MCF 10A (cell line): ENCODE measurements at regions not wholly inside any gene's neighbourhood (a gene's known extent, or its start where the extent isn't known, plus 50 kb on each side); places are given as distances from the start of the nearest gene placed in this dataset.

Source experiments
- BruUV-seq: library from RNA; stranded (reverse); fragments of 400-500 nt; replicated peaks from 2 replicates; lab custom pipeline; 2021; lab: Mats Ljungman, UMichigan
- CTCF ChIA-PET: fragments of 300-600 bp; sonication (Branson Sonifier 250); formaldehyde crosslinking; extraction: SDS; loops from one replicate; lab custom pipeline; 2021; ENCODE audit warnings: antibody characterized with exemption, inconsistent platforms; lab: Yijun Ruan, JAX
- POLR2A ChIA-PET: fragments of 300-600, 350-650 bp; sonication (Branson Sonifier 250); formaldehyde crosslinking; extraction: SDS; loops from one replicate; lab custom pipeline; 2020; ENCODE audit warnings: antibody characterized with exemption, inconsistent platforms; lab: Yijun Ruan, JAX
- DNase-seq: peaks from one replicate; pipeline ENCODE4 v3.0.0-alpha.2; 2018; ENCODE audit not compliant: unreplicated experiment
- H3K27ac Mint-ChIP-seq: one replicate; pipeline ENCODE4 v1.8.0; 2022; ENCODE audit warnings: mild to moderate bottlenecking, low read depth, mixed read lengths; ENCODE audit not compliant: unreplicated experiment
- H3K27me3 Mint-ChIP-seq: one replicate; pipeline ENCODE4 v1.8.0; 2022; ENCODE audit warnings: mixed read lengths; ENCODE audit not compliant: insufficient read depth, unreplicated experiment
- H3K36me3 Mint-ChIP-seq: one replicate; pipeline ENCODE4 v1.8.0; 2022; ENCODE audit warnings: mild to moderate bottlenecking, moderate library complexity, mixed read lengths; ENCODE audit not compliant: insufficient read depth, unreplicated experiment
- H3K4me1 Mint-ChIP-seq: one replicate; pipeline ENCODE4 v1.8.0; 2022; ENCODE audit warnings: mixed read lengths; ENCODE audit not compliant: insufficient read depth, unreplicated experiment
- H3K4me3 Mint-ChIP-seq: one replicate; pipeline ENCODE4 v1.8.0; 2022; ENCODE audit warnings: mild to moderate bottlenecking, moderate library complexity, mixed read lengths; ENCODE audit not compliant: unreplicated experiment
- H3K9me3 Mint-ChIP-seq: one replicate; pipeline ENCODE4 v1.8.0; 2022; ENCODE audit warnings: mixed read lengths; ENCODE audit not compliant: unreplicated experiment
- intact Hi-C: fragments of 100-400 bp; cut with micrococcal nuclease; formaldehyde crosslinking; loops from 2 replicates; pipeline ENCODE4 v1.14.1; 2022
- TF ChIP-seq, protein P1 (sequence below): fragments of 200-600 bp; IDR thresholded peaks from one replicate; pipeline ENCODE4 v1.8.0; 2022; ENCODE audit warnings: antibody characterized with exemption, mild to moderate bottlenecking; ENCODE audit not compliant: unreplicated experiment

DNA sequence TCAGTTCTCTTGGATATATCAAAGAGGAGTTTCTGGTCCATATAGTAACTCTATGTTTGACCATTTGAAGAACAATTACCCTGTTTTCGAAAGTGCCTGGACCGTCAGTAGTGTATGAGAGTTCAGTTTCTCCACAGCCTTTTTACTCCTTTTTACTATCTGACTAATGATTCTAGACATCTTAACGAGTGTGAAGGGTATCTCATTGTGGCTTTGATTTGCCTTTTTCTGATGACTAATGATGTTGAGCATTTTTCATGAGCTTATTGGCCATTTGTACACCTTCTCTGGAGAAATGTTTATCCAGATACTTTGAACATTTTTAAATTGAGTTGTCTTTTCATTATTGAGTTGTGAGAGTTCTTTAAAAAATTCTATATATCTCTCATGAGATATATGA, 114.9 kb upstream of the ATXN1 start:
- Mint-ChIP-seq H3K36me3 (no peaks in the 10 kb centered on the region), H3K4me3 (no peak overlapping the region), H3K27ac (no peak overlapping the region), H3K4me1 (no peaks in the 10 kb centered on the region), H3K9me3 (peaks cover 6% of the 10 kb centered on the region), H3K27me3 (peaks cover 6% of the 10 kb centered on the region)
- TF ChIP-seq, protein P1, sequence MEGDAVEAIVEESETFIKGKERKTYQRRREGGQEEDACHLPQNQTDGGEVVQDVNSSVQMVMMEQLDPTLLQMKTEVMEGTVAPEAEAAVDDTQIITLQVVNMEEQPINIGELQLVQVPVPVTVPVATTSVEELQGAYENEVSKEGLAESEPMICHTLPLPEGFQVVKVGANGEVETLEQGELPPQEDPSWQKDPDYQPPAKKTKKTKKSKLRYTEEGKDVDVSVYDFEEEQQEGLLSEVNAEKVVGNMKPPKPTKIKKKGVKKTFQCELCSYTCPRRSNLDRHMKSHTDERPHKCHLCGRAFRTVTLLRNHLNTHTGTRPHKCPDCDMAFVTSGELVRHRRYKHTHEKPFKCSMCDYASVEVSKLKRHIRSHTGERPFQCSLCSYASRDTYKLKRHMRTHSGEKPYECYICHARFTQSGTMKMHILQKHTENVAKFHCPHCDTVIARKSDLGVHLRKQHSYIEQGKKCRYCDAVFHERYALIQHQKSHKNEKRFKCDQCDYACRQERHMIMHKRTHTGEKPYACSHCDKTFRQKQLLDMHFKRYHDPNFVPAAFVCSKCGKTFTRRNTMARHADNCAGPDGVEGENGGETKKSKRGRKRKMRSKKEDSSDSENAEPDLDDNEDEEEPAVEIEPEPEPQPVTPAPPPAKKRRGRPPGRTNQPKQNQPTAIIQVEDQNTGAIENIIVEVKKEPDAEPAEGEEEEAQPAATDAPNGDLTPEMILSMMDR: no peak
- ChIA-PET CTCF (no interaction called here), POLR2A (no interaction called here)
- intact Hi-C loops: no loop called here
- BruUV-seq: no TSS peak
- no peak for DNase-seq

DNA sequence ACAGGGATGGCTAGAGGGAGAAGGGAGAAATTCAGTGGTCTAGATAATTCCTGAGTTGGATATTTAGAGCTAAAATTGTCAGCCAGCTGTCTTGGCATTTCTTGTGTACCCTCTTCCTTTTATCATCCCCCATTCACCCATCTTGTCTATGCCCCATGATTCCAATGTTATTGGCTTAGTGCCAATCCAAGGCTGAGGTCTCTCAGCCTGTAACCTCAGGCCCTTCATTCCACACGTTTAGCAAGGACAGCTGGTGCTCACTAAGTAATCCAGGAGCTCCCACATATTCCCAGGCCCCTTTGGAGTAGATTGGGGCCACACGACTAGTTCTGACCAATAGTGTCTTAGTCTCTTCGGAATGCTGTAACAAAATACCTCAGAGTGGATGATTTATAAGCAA, 112.4 kb upstream of the ATXN1 start:
- Mint-ChIP-seq H3K4me1 (peaks cover 5% of the 10 kb centered on the region), H3K27me3 (no peaks in the 10 kb centered on the region), H3K9me3 (peaks cover 6% of the 10 kb centered on the region), H3K36me3 (no peaks in the 10 kb centered on the region), H3K4me3 (no peak overlapping the region), H3K27ac (no peak overlapping the region)
- intact Hi-C loops: no loop called here
- no TSS peak for BruUV-seq
- DNase-seq: no peak
- TF ChIP-seq, protein P1: no peak
- ChIA-PET POLR2A (interaction anchor here (1.4 kb wide), 1 partner anchor 12 kb away, joined by 3 read pairs; no protein-coding TSS in a partner anchor), CTCF (interaction anchor here (1.6 kb wide), 1 partner anchor 91 kb away, joined by 4 read pairs; no protein-coding TSS in a partner anchor)

DNA sequence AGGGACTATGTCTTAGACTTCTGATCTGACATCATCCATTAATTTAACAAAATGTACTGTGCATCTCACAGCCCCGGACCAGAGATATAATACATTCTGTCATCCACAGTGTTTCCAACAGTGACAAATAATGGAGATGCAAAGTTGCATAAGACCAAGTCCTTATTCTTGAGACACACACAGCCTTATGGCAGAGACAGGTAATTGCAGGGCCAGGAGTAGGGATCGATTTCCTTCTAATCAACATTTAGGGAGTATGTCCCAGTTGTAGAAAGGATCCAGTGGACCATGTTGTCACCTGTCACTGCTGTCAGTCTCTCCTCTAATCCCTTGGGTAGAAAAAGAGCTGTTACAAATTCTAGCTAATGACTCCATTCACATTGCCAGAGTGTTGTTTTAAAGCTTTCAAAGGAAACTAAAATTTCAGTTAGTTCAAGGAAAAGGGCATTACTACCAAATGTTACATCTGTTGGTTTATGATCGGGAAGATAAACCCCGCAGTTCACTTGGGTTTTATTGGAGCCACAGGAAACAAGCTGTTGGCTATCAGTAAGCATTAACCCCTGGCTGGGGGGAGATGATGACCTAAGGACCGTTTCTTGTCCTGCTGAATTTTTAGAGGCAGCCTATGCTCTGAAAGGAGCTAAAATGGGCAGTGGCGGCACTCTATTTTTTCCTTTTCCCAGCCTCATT, 111.4 kb upstream of the ATXN1 start:
- TF ChIP-seq, protein P1: no peak
- H3K27me3 Mint-ChIP-seq: no peaks in the 10 kb centered on the region
- no peak overlapping the region for H3K27ac Mint-ChIP-seq
- ChIA-PET POLR2A (interaction anchor here (1.4 kb wide), 1 partner anchor 13 kb away, joined by 3 read pairs; no protein-coding TSS in a partner anchor), CTCF (interaction anchor here (1.1 kb wide), 1 partner anchor 8 kb away, joined by 4 read pairs; no protein-coding TSS in a partner anchor)
- H3K9me3 Mint-ChIP-seq: no peaks in the 10 kb centered on the region
- DNase-seq: no peak
- intact Hi-C loops: no loop called here
- BruUV-seq: no TSS peak
- no peak overlapping the region for H3K4me3 Mint-ChIP-seq
- no peaks in the 10 kb centered on the region for H3K36me3 Mint-ChIP-seq
- peaks cover 6% of the 10 kb centered on the region for H3K4me1 Mint-ChIP-seq

DNA sequence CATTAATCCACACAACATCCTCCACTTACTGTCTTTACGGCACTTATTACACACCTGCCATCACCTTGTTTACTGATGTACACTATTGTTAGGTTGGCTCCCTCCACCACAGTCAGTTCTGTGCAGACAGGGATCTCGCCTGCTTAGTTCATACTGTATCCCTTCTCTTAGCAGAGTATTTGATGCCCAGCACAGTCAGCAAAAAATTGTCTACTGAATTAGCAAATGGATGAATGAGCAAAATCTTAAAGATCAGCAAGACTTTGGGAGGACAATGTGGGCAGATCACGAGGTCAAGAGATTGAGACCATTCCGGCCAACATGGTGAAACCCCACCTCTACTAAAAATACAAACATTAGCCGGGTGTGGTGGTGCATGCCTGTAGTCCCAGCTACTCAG, 109.8 kb upstream of the ATXN1 start:
- Mint-ChIP-seq H3K4me1 (peaks cover 6% of the 10 kb centered on the region), H3K27ac (no peak overlapping the region), H3K4me3 (no peak overlapping the region), H3K9me3 (no peaks in the 10 kb centered on the region), H3K27me3 (no peaks in the 10 kb centered on the region), H3K36me3 (no peaks in the 10 kb centered on the region)
- CTCF ChIA-PET: interaction anchor here (0.6 to 0.7 kb wide), 2 partner anchors 100 to 106 kb away, joined by 3 to 4 read pairs; no protein-coding TSS in a partner anchor
- DNase-seq: no peak
- TF ChIP-seq, protein P1: no peak
- intact Hi-C loops: no loop called here
- no TSS peak for BruUV-seq
- POLR2A ChIA-PET: no interaction called here
